GM23248 (cell line): ENCODE measurements at regions not wholly inside any gene's neighbourhood (a gene's known extent, or its start where the extent isn't known, plus 50 kb on each side); places are given as distances from the start of the nearest gene placed in this dataset.

Source experiments
- DNase-seq: peaks from one replicate; pipeline ENCODE4 v3.0.0-alpha.2; 2015
- H2AFZ ChIP-seq: fragments of 200-600 bp; sonication (generic); 2 replicates; pipeline ENCODE4 v1.6.1; 2016; ENCODE audit warnings: antibody characterized with exemption
- H3F3A ChIP-seq: fragments of 200-600 bp; sonication (generic); 2 replicates; pipeline ENCODE4 v1.6.1; 2016; ENCODE audit warnings: mild to moderate bottlenecking, antibody characterized with exemption, mixed run types; ENCODE audit not compliant: insufficient read depth
- H3K27ac ChIP-seq: fragments of 200-600 bp; sonication (generic); 2 replicates; pipeline ENCODE4 v1.5.1; 2016; ENCODE audit warnings: mild to moderate bottlenecking
- H3K27me3 ChIP-seq: fragments of 200-600 bp; sonication (generic); replicated peaks from 2 replicates; pipeline ENCODE4 v1.6.1; 2016; ENCODE audit warnings: mild to moderate bottlenecking; ENCODE audit not compliant: insufficient read depth
- H3K36me3 ChIP-seq: fragments of 200-600 bp; sonication (generic); 2 replicates; pipeline ENCODE4 v1.6.1; 2016; ENCODE audit warnings: low read depth, mild to moderate bottlenecking
- H3K4me1 ChIP-seq: fragments of 200-600 bp; sonication (generic); 2 replicates; pipeline ENCODE4 v1.6.1; 2016; ENCODE audit warnings: mild to moderate bottlenecking; ENCODE audit not compliant: insufficient read depth
- H3K4me2 ChIP-seq: fragments of 200-600 bp; sonication (generic); one replicate; pipeline ENCODE4 v1.6.1; 2016; ENCODE audit warnings: mild to moderate bottlenecking; ENCODE audit not compliant: unreplicated experiment
- H3K4me3 ChIP-seq: fragments of 200-600 bp; sonication (generic); 2 replicates; pipeline ENCODE4 v1.5.1; 2016; ENCODE audit warnings: mild to moderate bottlenecking
- H3K79me2 ChIP-seq: fragments of 200-600 bp; sonication (generic); 2 replicates; pipeline ENCODE4 v1.6.1; 2016; ENCODE audit warnings: mild to moderate bottlenecking; ENCODE audit not compliant: insufficient read depth
- H3K9ac ChIP-seq: fragments of 200-600 bp; sonication (generic); 2 replicates; pipeline ENCODE4 v1.6.1; 2016; ENCODE audit warnings: mild to moderate bottlenecking
- H3K9me2 ChIP-seq: fragments of 200-600 bp; sonication (generic); 2 replicates; pipeline ENCODE4 v1.6.1; 2016; ENCODE audit warnings: mixed run types, mild to moderate bottlenecking, moderate library complexity; ENCODE audit not compliant: insufficient read depth
- H3K9me3 ChIP-seq: fragments of 200-600 bp; sonication (generic); one replicate; pipeline ENCODE4 v1.6.1; 2017; ENCODE audit warnings: low read depth
- H4K20me1 ChIP-seq: fragments of 200-600 bp; sonication (generic); 2 replicates; pipeline ENCODE4 v1.6.0; 2016; ENCODE audit not compliant: insufficient read depth
- EZH2 ChIP-seq: fragments of 200-600 bp; sonication (generic); IDR thresholded peaks from 2 replicates; pipeline ENCODE4 v1.6.1; 2018; ENCODE audit warnings: antibody characterized with exemption, mild to moderate bottlenecking; ENCODE audit not compliant: insufficient read depth, poor library complexity, severe bottlenecking
- EZH2phosphoT487 ChIP-seq: fragments of 200-600 bp; sonication (generic); IDR thresholded peaks from 2 replicates; pipeline ENCODE4 v1.6.1; 2018; ENCODE audit warnings: antibody characterized with exemption, moderate library complexity, mild to moderate bottlenecking, low read depth; ENCODE audit not compliant: insufficient read depth
- WGBS, 2 experiments: methylation state at CpG; one replicate each; pipeline ENCODE4 v1.1.6; 2015 to 2017; ENCODE audit warnings: low lambda C conversion rate in 2 of 2, low coverage in 1 of 2; ENCODE audit errors: missing lambda C conversion rate in 2 of 2; 5-methylcytosine and 5-hydroxymethylcytosine counted together
- in situ Hi-C: fragments of 300-500 bp; cut with MboI; formaldehyde crosslinking; loops from 2 replicates; pipeline ENCODE4 v1.15.0; 2020

DNA sequence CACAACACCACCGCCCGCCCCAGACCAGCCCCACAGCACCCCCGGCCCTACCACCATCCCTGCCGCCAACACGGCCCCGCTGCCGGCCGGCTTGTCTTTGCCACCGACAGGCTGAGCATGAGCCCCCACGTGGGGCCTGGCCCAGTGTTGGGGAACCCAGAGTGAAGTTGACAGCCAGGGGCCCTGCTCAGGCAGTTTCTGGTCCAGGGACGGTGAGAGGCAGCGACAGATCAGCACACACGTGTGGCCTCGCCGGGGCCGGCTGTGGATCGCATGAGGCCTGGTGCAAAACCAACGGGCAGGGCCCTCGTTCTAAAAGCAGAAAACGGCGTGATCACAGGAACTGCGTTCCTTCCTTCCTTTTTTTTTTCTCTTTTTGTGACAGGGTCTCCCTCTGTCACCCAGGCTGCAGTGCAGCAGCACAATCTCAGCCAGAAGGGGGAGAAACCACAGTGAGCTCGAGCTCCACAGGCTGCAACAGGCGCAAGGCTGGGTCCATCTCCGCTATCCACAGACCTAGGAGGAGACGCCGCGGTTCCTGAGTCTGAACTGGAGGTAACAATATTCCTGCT lies 50.5 kb upstream of the FBRSL1 start:
- H3K4me3 ChIP-seq, result no peak overlapping the region
- no peaks in the 10 kb centered on the region for H4K20me1 ChIP-seq
- 82 to 85% methylated on average over 19 to 28 of the region's 28 CpGs for WGBS, 2 experiments
- H3K79me2 ChIP-seq, result no peaks in the 10 kb centered on the region
- no peak overlapping the region for H3K4me2 ChIP-seq
- no peaks in the 10 kb centered on the region for H3K9me2 ChIP-seq
- H3F3A ChIP-seq, result no peaks in the 10 kb centered on the region
- no peaks in the 10 kb centered on the region for H3K4me1 ChIP-seq
- no peak for DNase-seq
- H3K27ac ChIP-seq, result no peak overlapping the region
- TF ChIP-seq EZH2 (no peak), EZH2phosphoT487 (no peak)
- no peaks in the 10 kb centered on the region for H3K36me3 ChIP-seq
- H3K27me3 ChIP-seq, result peaks cover 21% of the 10 kb centered on the region
- H3K9me3 ChIP-seq, result no peaks in the 10 kb centered on the region
- H2AFZ ChIP-seq, result no peak overlapping the region
- in situ Hi-C loops, result no loop called here
- no peak overlapping the region for H3K9ac ChIP-seq

DNA sequence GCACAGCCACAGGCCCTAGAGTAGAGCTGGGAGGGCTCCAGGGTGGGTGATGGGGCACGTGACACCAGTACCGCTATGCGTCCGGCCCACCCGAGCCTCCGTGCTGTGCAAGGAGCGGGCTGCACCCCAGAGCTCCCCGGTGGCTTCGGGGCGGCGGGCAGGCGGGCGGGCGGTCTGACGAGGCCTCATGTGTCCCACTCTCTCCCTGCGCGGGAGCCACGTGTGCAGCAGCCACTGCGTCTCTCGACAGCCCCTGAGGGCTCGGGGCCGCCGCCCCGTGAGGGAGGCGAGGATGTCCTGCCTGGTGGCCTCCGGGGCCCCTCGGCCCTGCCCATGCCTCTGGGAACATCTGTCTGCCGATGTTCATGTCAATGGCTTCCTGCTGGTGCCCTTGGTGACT lies 51.2 kb upstream of the FBRSL1 start:
- 78 to 82% methylated on average over 12 to 22 of the region's 28 CpGs for WGBS, 2 experiments

DNA sequence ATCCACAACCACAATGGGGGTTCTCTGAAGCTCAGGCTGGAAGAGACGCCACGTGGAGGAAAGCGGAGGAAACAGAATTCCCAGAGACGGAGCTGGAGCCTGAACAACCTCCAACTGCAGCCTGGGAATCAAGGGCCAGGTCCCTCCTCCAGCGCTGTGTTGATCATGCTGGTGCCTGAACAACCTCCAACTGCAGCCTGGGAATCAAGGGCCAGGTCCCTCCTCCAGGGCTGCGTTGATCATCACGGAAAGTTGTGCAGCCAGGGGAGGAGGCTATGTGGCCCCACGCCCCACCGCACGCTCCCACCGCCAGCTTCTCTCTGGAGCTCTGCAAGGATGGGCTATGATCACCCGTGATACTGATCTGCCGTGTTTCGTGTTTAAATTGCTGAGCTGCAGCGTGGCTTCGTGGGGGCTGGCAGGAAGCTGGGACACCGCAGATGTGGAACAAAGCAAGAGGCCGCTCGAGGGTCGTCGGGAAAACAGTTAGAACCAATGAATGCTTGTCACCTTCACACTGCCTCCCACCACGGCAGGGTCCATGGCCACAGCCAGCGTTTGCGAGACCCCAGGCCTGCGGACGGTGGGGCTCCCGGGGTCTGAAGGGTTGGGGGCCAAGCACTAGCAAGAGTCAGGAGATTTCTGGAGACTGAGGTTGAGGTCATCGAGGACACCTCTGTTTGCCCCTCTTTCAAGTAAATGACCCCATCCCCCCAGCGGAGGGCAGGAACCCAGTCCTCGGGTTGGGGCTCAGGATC lies 51.8 kb upstream of the FBRSL1 start:
- Histone ChIP-seq H2AFZ (no peak overlapping the region), H3K36me3 (no peaks in the 10 kb centered on the region), H3K79me2 (no peaks in the 10 kb centered on the region), H3K4me1 (no peaks in the 10 kb centered on the region), H3F3A (no peaks in the 10 kb centered on the region), H3K9ac (no peak overlapping the region), H3K9me3 (no peaks in the 10 kb centered on the region), H3K9me2 (no peaks in the 10 kb centered on the region), H3K27me3 (peaks cover 24% of the 10 kb centered on the region), H3K4me2 (no peak overlapping the region), H3K4me3 (no peak overlapping the region), H4K20me1 (no peaks in the 10 kb centered on the region), H3K27ac (no peak overlapping the region)
- TF ChIP-seq EZH2 (no peak), EZH2phosphoT487 (no peak)
- WGBS, 2 experiments, result 48 to 49% methylated on average over 30 of the region's 30 CpGs
- no peak for DNase-seq
- in situ Hi-C loops, result no loop called here

More for the DNA sequence above, 51.2 kb upstream of the FBRSL1 start:
- no peak overlapping the region for H3K4me3 ChIP-seq
- no peak overlapping the region for H3K9ac ChIP-seq
- H3K9me3 ChIP-seq, result no peaks in the 10 kb centered on the region
- no peak overlapping the region for H3K4me2 ChIP-seq
- H4K20me1 ChIP-seq, result no peaks in the 10 kb centered on the region
- H2AFZ ChIP-seq, result no peak overlapping the region
- in situ Hi-C loops, result no loop called here
- no peaks in the 10 kb centered on the region for H3K36me3 ChIP-seq
- H3F3A ChIP-seq, result no peaks in the 10 kb centered on the region
- H3K79me2 ChIP-seq, result no peaks in the 10 kb centered on the region
- TF ChIP-seq EZH2phosphoT487 (no peak), EZH2 (no peak)
- DNase-seq, result no peak
- no peak overlapping the region for H3K27ac ChIP-seq
- H3K9me2 ChIP-seq, result no peaks in the 10 kb centered on the region
- peaks cover 24% of the 10 kb centered on the region for H3K27me3 ChIP-seq
- no peaks in the 10 kb centered on the region for H3K4me1 ChIP-seq

DNA sequence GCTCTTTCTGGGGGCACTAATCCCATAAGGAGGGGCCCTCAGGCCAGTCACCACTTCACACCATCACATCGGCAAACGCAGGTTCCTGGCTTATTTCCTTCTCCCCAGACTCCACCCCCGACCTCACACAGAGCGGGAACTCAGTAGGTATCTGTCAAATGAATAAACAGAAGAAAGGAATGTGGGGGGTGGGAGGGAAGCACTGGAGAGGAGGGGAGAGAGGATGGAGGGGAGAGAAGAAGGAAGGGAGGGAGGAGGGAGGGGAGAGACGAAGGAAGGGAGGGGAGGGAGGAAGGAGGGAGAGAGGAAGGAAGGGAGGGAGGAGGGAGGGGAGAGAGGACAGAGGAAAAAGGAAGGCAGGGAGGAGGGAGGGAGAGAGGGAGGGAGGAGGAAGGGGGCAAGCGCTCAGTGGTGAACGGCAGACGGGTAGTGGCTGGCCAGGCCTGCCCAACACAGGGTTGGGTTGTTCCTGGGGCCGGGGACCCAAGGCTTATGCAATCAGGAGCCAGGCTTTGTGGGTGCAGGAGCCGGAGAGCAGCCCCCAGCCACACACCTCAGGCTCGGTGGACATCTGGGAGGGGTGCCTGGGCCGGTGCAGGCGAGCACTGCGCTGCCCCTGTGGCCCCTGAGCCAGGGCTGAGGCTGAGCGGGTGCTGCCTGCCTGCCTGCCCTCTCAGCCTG lies 52.6 kb upstream of the FBRSL1 start:
- TF ChIP-seq EZH2phosphoT487, result no peak
- H3K4me3 ChIP-seq, result no peak overlapping the region
- H3K27me3 ChIP-seq, result peaks cover 24% of the 10 kb centered on the region
- no peaks in the 10 kb centered on the region for H3K9me3 ChIP-seq
- no peaks in the 10 kb centered on the region for H3F3A ChIP-seq
- H3K36me3 ChIP-seq, result no peaks in the 10 kb centered on the region
- WGBS, 2 experiments, result 20 to 34% methylated on average over 10 to 15 of the region's 15 CpGs
- no peak overlapping the region for H3K27ac ChIP-seq
- no peaks in the 10 kb centered on the region for H3K4me1 ChIP-seq
- no peak overlapping the region for H3K9ac ChIP-seq
- no peak overlapping the region for H2AFZ ChIP-seq
- H3K9me2 ChIP-seq, result no peaks in the 10 kb centered on the region
- H3K4me2 ChIP-seq, result no peak overlapping the region
- in situ Hi-C loops, result no loop called here
- H4K20me1 ChIP-seq, result no peaks in the 10 kb centered on the region
- no peak for DNase-seq
- no peaks in the 10 kb centered on the region for H3K79me2 ChIP-seq
